HEK293 (cell line): ENCODE measurements at regions not wholly inside any gene's neighbourhood (a gene's known extent, or its start where the extent isn't known, plus 50 kb on each side); places are given as distances from the start of the nearest gene placed in this dataset.

Source experiments
- CTCF ChIA-PET: fragments of 350-600 bp; formaldehyde crosslinking; extraction: SDS; loops from one replicate; lab custom pipeline; 2021; ENCODE audit warnings: antibody characterized with exemption; lab: Yijun Ruan, JAX
- POLR2A ChIA-PET: fragments of 300-600 bp; formaldehyde crosslinking; extraction: SDS; loops from one replicate; lab custom pipeline; 2020; ENCODE audit warnings: antibody characterized with exemption, inconsistent platforms; lab: Yijun Ruan, JAX
- H3K27ac ChIP-seq: fragments of 200-500 bp; sonication (Bioruptor generic); 2 replicates; pipeline ENCODE4 v1.5.1; 2014; ENCODE audit warnings: low read depth, low read length, control low read depth, inconsistent platforms; ENCODE audit errors: extremely low read depth
- H3K36me3 ChIP-seq, 2 experiments: fragments of 200-500 bp in 1 of 2; sonication (Bioruptor generic) in 1 of 2; 1 replicate in 1 of 2; 2 replicates in 1 of 2; pipeline ENCODE4 v1.5.1; 2014 to 2017; ENCODE audit warnings: inconsistent platforms in 2 of 2, low read length in 2 of 2; ENCODE audit not compliant: control insufficient read depth in 2 of 2, insufficient read depth in 1 of 2
- H3K4me1 ChIP-seq: fragments of 200-500 bp; sonication (Bioruptor generic); 2 replicates; pipeline ENCODE4 v1.5.1; 2014; ENCODE audit warnings: mild to moderate bottlenecking, low read length, inconsistent platforms; ENCODE audit not compliant: control insufficient read depth, insufficient read depth
- H3K4me3 ChIP-seq: 2 replicates; pipeline ENCODE4 v1.5.1; 2011; ENCODE audit warnings: low read depth, mild to moderate bottlenecking, control low read depth, low read length, moderate library complexity
- H3K9me3 ChIP-seq: fragments of 200-500 bp; sonication (Bioruptor generic); 2 replicates; pipeline ENCODE4 v1.5.1; 2014; ENCODE audit warnings: low read depth, low read length, inconsistent platforms; ENCODE audit not compliant: control insufficient read depth, insufficient read depth
- BCL6B ChIP-seq: fragments of 450-650 bp; formaldehyde crosslinking; IDR thresholded peaks from 2 replicates; pipeline ENCODE4 v1.5.1; 2017; ENCODE audit warnings: missing biosample characterization, missing genetic modification characterization
- GLIS1 ChIP-seq: fragments of 450-650 bp; formaldehyde crosslinking; IDR thresholded peaks from 2 replicates; pipeline ENCODE4 v1.5.1; 2016; ENCODE audit warnings: missing biosample characterization, missing genetic modification characterization
- GLIS2 ChIP-seq: fragments of 450-650 bp; formaldehyde crosslinking; IDR thresholded peaks from 2 replicates; pipeline ENCODE4 v1.5.1; 2016; ENCODE audit warnings: missing biosample characterization, missing genetic modification characterization
- PRDM1 ChIP-seq: fragments of 450-650 bp; formaldehyde crosslinking; IDR thresholded peaks from 2 replicates; pipeline ENCODE4; 2016; ENCODE audit warnings: missing biosample characterization, missing genetic modification characterization
- SETDB1 ChIP-seq: IDR thresholded peaks from one replicate; pipeline ENCODE4 v1.6.1; 2017; ENCODE audit warnings: mild to moderate bottlenecking, low read length, moderate library complexity, mixed read lengths; ENCODE audit not compliant: insufficient read length
- SP3 ChIP-seq: fragments of 450-650 bp; formaldehyde crosslinking; IDR thresholded peaks from 2 replicates; pipeline ENCODE4 v1.5.1; 2016; ENCODE audit warnings: missing biosample characterization, missing genetic modification characterization
- TCF7L2 ChIP-seq: IDR thresholded peaks from 2 replicates; pipeline ENCODE4 v1.6.1; 2011; ENCODE audit warnings: low read depth, mild to moderate bottlenecking, inconsistent platforms, low read length, moderate library complexity, borderline replicate concordance
- YY2 ChIP-seq: fragments of 450-650 bp; formaldehyde crosslinking; IDR thresholded peaks from 2 replicates; pipeline ENCODE4 v1.5.1; 2016; ENCODE audit warnings: missing biosample characterization, missing genetic modification characterization
- ZBTB17 ChIP-seq: fragments of 450-650 bp; formaldehyde crosslinking; IDR thresholded peaks from 2 replicates; pipeline ENCODE4 v1.5.1; 2016; ENCODE audit warnings: missing biosample characterization, missing genetic modification characterization
- ZBTB21 ChIP-seq: fragments of 450-650 bp; formaldehyde crosslinking; IDR thresholded peaks from 2 replicates; pipeline ENCODE4 v1.5.1; 2017; ENCODE audit warnings: missing biosample characterization, missing genetic modification characterization
- ZBTB48 ChIP-seq: fragments of 450-650 bp; formaldehyde crosslinking; IDR thresholded peaks from 2 replicates; pipeline ENCODE4 v1.5.1; 2016; ENCODE audit warnings: missing biosample characterization, missing genetic modification characterization
- ZEB2 ChIP-seq: fragments of 450-650 bp; formaldehyde crosslinking; IDR thresholded peaks from 2 replicates; pipeline ENCODE4 v1.5.1; 2016; ENCODE audit warnings: missing biosample characterization, missing genetic modification characterization
- ZNF157 ChIP-seq: fragments of 450-650 bp; formaldehyde crosslinking; IDR thresholded peaks from 2 replicates; pipeline ENCODE4 v1.5.1; 2016; ENCODE audit warnings: missing biosample characterization, missing genetic modification characterization
- ZNF175 ChIP-seq: fragments of 450-650 bp; formaldehyde crosslinking; IDR thresholded peaks from 2 replicates; pipeline ENCODE4 v1.5.1; 2016; ENCODE audit warnings: missing biosample characterization, missing genetic modification characterization
- ZNF2 ChIP-seq: fragments of 450-650 bp; formaldehyde crosslinking; IDR thresholded peaks from 2 replicates; pipeline ENCODE4 v1.5.1; 2016; ENCODE audit warnings: missing biosample characterization, missing genetic modification characterization
- ZNF211 ChIP-seq: fragments of 450-650 bp; formaldehyde crosslinking; IDR thresholded peaks from 2 replicates; pipeline ENCODE4 v1.5.1; 2016; ENCODE audit warnings: low read depth, missing biosample characterization, missing genetic modification characterization
- ZNF274 ChIP-seq, 2 experiments: fragments of 200-500 bp in 1 of 2; fragments of 450-650 bp in 1 of 2; sonication (Bioruptor generic) in 1 of 2; formaldehyde crosslinking in 1 of 2; IDR thresholded peaks; 2 replicates each; pipeline versions ENCODE4 v1.5.1 to v1.6.1; 2014 to 2016; ENCODE audit warnings: borderline replicate concordance in 1 of 2, inconsistent platforms in 1 of 2, low read length in 1 of 2, missing biosample characterization in 1 of 2, missing genetic modification characterization in 1 of 2
- ZNF394 ChIP-seq: fragments of 450-650 bp; formaldehyde crosslinking; IDR thresholded peaks from 2 replicates; pipeline ENCODE4 v1.5.1; 2016; ENCODE audit warnings: missing biosample characterization, missing genetic modification characterization, mild to moderate bottlenecking, moderate library complexity, borderline replicate concordance
- ZNF48 ChIP-seq: fragments of 450-650 bp; formaldehyde crosslinking; IDR thresholded peaks from 2 replicates; pipeline ENCODE4 v1.5.1; 2016; ENCODE audit warnings: missing biosample characterization, missing genetic modification characterization
- ZNF521 ChIP-seq: fragments of 450-650 bp; formaldehyde crosslinking; IDR thresholded peaks from 2 replicates; pipeline ENCODE4 v1.5.1; 2017; ENCODE audit warnings: missing biosample characterization, mild to moderate bottlenecking, missing genetic modification characterization
- ZNF558 ChIP-seq: fragments of 450-650 bp; formaldehyde crosslinking; IDR thresholded peaks from 2 replicates; pipeline ENCODE4 v1.5.1; 2016; ENCODE audit warnings: missing biosample characterization, missing genetic modification characterization
- ZNF571 ChIP-seq: fragments of 450-650 bp; formaldehyde crosslinking; IDR thresholded peaks from 2 replicates; pipeline ENCODE4 v1.5.0; 2017; ENCODE audit warnings: missing biosample characterization, missing genetic modification characterization
- ZNF785 ChIP-seq: fragments of 450-650 bp; formaldehyde crosslinking; IDR thresholded peaks from 2 replicates; pipeline ENCODE4 v1.5.1; 2016; ENCODE audit warnings: missing biosample characterization, missing genetic modification characterization
- ZSCAN4 ChIP-seq: fragments of 450-650 bp; formaldehyde crosslinking; IDR thresholded peaks from 2 replicates; pipeline ENCODE4 v1.5.1; 2017; ENCODE audit warnings: missing biosample characterization, missing genetic modification characterization

GRCh38 chr4:111681751-111682150 lies 463.5 kb upstream of the FAM241A start (continued):
- TF ChIP-seq YY2 (tag by site-specific recombination) (no peak), SETDB1 (no peak), ZNF211 (tag by site-specific recombination) (no peak), GLIS1 (tag by site-specific recombination) (no peak)
- TF ChIP-seq, all 188 proteins: peak for 0

- Histone ChIP-seq H3K27ac (no peak overlapping the region), H3K4me1 (0 out of 2 replicates have a peak, but pooled peaks cover 3% of the 10 kb centered on the region), H3K36me3 (no peaks in the 10 kb centered on the region), H3K9me3 (no peaks in the 10 kb centered on the region), H3K4me3 (no peak overlapping the region)
- ChIA-PET POLR2A (no interaction called here), CTCF (interaction anchor here (0.6 kb wide), 1 partner anchor 170 kb away, joined by 4 read pairs; no protein-coding TSS in a partner anchor)
- TF ChIP-seq PRDM1 (tag by site-specific recombination) (no peak), SP3 (no peak), ZNF175 (tag by site-specific recombination) (no peak), ZNF157 (tag by site-specific recombination) (no peak), ZNF521 (tag by site-specific recombination) (no peak), BCL6B (tag by site-specific recombination) (no peak), ZNF48 (no peak), ZBTB21 (tag by site-specific recombination) (no peak), ZNF571 (tag by site-specific recombination) (no peak), ZNF785 (tag by site-specific recombination) (no peak), ZNF2 (tag by site-specific recombination) (no peak), ZSCAN4 (no peak), ZBTB48 (no peak), ZNF558 (tag by site-specific recombination) (no peak), ZNF274 (IDR thresholded peaks at IDR 0.05; ENCODE audit: low read length) (no peak), ZNF274 (tag by site-specific recombination; IDR thresholded peaks at IDR 0.05; ENCODE audit: borderline replicate concordance) (no peak), ZEB2 (tag by site-specific recombination) (no peak)
Measured at GRCh38 chr4:111685205-111685604, 460.0 kb upstream of the FAM241A start.

GRCh38 chr4:111689214-111689613 lies 456.0 kb upstream of the FAM241A start:
- Histone ChIP-seq H3K4me1 (0 out of 2 replicates have a peak, but pooled peaks cover 3% of the 10 kb centered on the region), H3K4me3 (no peak overlapping the region), H3K9me3 (no peaks in the 10 kb centered on the region), H3K27ac (no peak overlapping the region)
- ChIA-PET CTCF (no interaction called here), POLR2A (no interaction called here)
- TF ChIP-seq ZBTB17 (tag by site-specific recombination): peak; percentile 55; the same call in 1 of the 2 replicates
- TF ChIP-seq TCF7L2: peak; percentile 34; the same call in 1 of the 2 replicates
- no peak for TF ChIP-seq GLIS2
- TF ChIP-seq ZNF394 (tag by site-specific recombination): peak; percentile 48; the same call in 1 of the 2 replicates
- TF ChIP-seq, all 188 proteins: peak for 3
- H3K36me3 ChIP-seq: no peaks in the 10 kb centered on the region
